Activated T-helper 2 cell treated with anti-CD3 and anti-CD28 coated beads, Interferon-gamma antibody, Interleukin-2, Interleukin-4, amounts not matched to agents 10 μg/mL and 5 μg/mL and 100 μg/mL, durations not matched to agents 14 hours and 24 hours and 36 hours (primary cell): ENCODE measurements at regions not wholly inside any gene's neighbourhood (a gene's known extent, or its start where the extent isn't known, plus 50 kb on each side); places are given as distances from the start of the nearest gene placed in this dataset.

Experiments
- DNase-seq: peaks from one replicate; pipeline ENCODE4 v3.0.0; 2021; ENCODE audit warnings: low spot score
- H3K27ac Mint-ChIP-seq: one replicate; pipeline ENCODE4 v1.8.0; 2021; ENCODE audit warnings: mixed read lengths
- H3K27me3 Mint-ChIP-seq: one replicate; pipeline ENCODE4 v1.8.0; 2021; ENCODE audit warnings: low read depth, mixed read lengths
- H3K36me3 Mint-ChIP-seq: one replicate; pipeline ENCODE4 v1.8.0; 2021; ENCODE audit warnings: low read depth, mixed read lengths
- H3K4me1 Mint-ChIP-seq: one replicate; pipeline ENCODE4 v1.8.0; 2021; ENCODE audit warnings: low read depth, mixed read lengths
- H3K4me3 Mint-ChIP-seq: one replicate; pipeline ENCODE4 v1.8.0; 2021; ENCODE audit warnings: low read depth, mild to moderate bottlenecking, moderate library complexity, mixed read lengths
- H3K9me3 Mint-ChIP-seq: one replicate; pipeline ENCODE4 v1.8.0; 2021; ENCODE audit warnings: mixed read lengths
- intact Hi-C: fragments of 100-400 bp; cut with micrococcal nuclease; formaldehyde crosslinking; loops from one replicate; pipeline ENCODE4 v1.15.1; 2023

- intact Hi-C loops: no loop called here
- no peak for DNase-seq
- no peak overlapping the region for H3K4me3 Mint-ChIP-seq
- no peaks in the 10 kb centered on the region for H3K36me3 Mint-ChIP-seq
- H3K4me1 Mint-ChIP-seq: peaks cover 1% of the 10 kb centered on the region
- H3K27me3 Mint-ChIP-seq: peaks cover 21% of the 10 kb centered on the region
- no peaks in the 10 kb centered on the region for H3K9me3 Mint-ChIP-seq
- no peak overlapping the region for H3K27ac Mint-ChIP-seq
These were observed 50.5 kb upstream of the DLX2 start for GRCh38 chr2:172153156-172153555.

- Mint-ChIP-seq H3K27ac (no peak overlapping the region), H3K4me3 (no peak overlapping the region), H3K4me1 (peaks cover 1% of the 10 kb centered on the region), H3K9me3 (no peaks in the 10 kb centered on the region), H3K36me3 (no peaks in the 10 kb centered on the region), H3K27me3 (peaks cover 24% of the 10 kb centered on the region)
- intact Hi-C loops: no loop called here
- DNase-seq: no peak
These were observed 51.1 kb upstream of the DLX2 start for GRCh38 chr2:172153757-172154156.

- Mint-ChIP-seq H3K4me3 (no peak overlapping the region), H3K27me3 (peaks cover 23% of the 10 kb centered on the region), H3K9me3 (no peaks in the 10 kb centered on the region), H3K36me3 (no peaks in the 10 kb centered on the region), H3K4me1 (peaks cover 1% of the 10 kb centered on the region), H3K27ac (no peak overlapping the region)
- DNase-seq: no peak
- intact Hi-C loops: no loop called here
These were observed 53.1 kb upstream of the DLX2 start for GRCh38 chr2:172155752-172156151.

GRCh38 chr2:172160839-172161238 lies 58.1 kb upstream of the DLX2 start:
- Mint-ChIP-seq H3K4me1 (no peaks in the 10 kb centered on the region), H3K9me3 (no peaks in the 10 kb centered on the region), H3K36me3 (no peaks in the 10 kb centered on the region), H3K4me3 (no peak overlapping the region), H3K27me3 (peaks cover 12% of the 10 kb centered on the region), H3K27ac (no peak overlapping the region)
- intact Hi-C loops: no loop called here
- no peak for DNase-seq

- no peaks in the 10 kb centered on the region for H3K36me3 Mint-ChIP-seq
- peaks cover 12% of the 10 kb centered on the region for H3K27me3 Mint-ChIP-seq
- DNase-seq: no peak
These were observed 59.6 kb upstream of the DLX2 start for GRCh38 chr2:172162225-172162733.

GRCh38 chr2:172162739-172163336 lies 60.1 kb upstream of the DLX2 start:
- H3K4me1 Mint-ChIP-seq: no peaks in the 10 kb centered on the region
- no peaks in the 10 kb centered on the region for H3K9me3 Mint-ChIP-seq
- intact Hi-C loops: no loop called here
- no peak overlapping the region for H3K4me3 Mint-ChIP-seq
- no peak overlapping the region for H3K27ac Mint-ChIP-seq
- DNase-seq: no peak
- peaks cover 10% of the 10 kb centered on the region for H3K27me3 Mint-ChIP-seq
- no peaks in the 10 kb centered on the region for H3K36me3 Mint-ChIP-seq

More at GRCh38 chr2:172162225-172162733, 59.6 kb upstream of the DLX2 start:
- H3K27ac Mint-ChIP-seq: no peak overlapping the region
- no peaks in the 10 kb centered on the region for H3K9me3 Mint-ChIP-seq
- intact Hi-C loops: no loop called here
- H3K4me1 Mint-ChIP-seq: no peaks in the 10 kb centered on the region
- H3K4me3 Mint-ChIP-seq: no peak overlapping the region

GRCh38 chr2:172168917-172169346 lies 66.2 kb upstream of the DLX2 start:
- Mint-ChIP-seq H3K36me3 (no peaks in the 10 kb centered on the region), H3K27ac (no peak overlapping the region), H3K4me1 (peaks cover 1% of the 10 kb centered on the region), H3K4me3 (no peak overlapping the region), H3K9me3 (no peaks in the 10 kb centered on the region), H3K27me3 (peaks cover 38% of the 10 kb centered on the region)
- intact Hi-C loops: no loop called here
- DNase-seq: no peak

- Mint-ChIP-seq H3K27ac (no peak overlapping the region), H3K27me3 (peaks cover 39% of the 10 kb centered on the region), H3K4me1 (peaks cover 1% of the 10 kb centered on the region), H3K9me3 (no peaks in the 10 kb centered on the region), H3K36me3 (no peaks in the 10 kb centered on the region), H3K4me3 (no peak overlapping the region)
- no peak for DNase-seq
- intact Hi-C loops: loop anchor here (5.0 kb wide), 1 partner anchor 543 kb away; no protein-coding TSS in a partner anchor
These were observed 66.9 kb upstream of the DLX2 start for GRCh38 chr2:172169611-172170010.

- intact Hi-C loops: loop anchor here (1.0 to 5.0 kb wide), 2 partner anchors 293 to 540 kb away; no protein-coding TSS in a partner anchor
- peak; percentile 11 for DNase-seq
- Mint-ChIP-seq H3K4me3 (peak overlapping the region; percentile 38), H3K27me3 (peaks cover 33% of the 10 kb centered on the region), H3K27ac (no peak overlapping the region), H3K4me1 (peaks cover 1% of the 10 kb centered on the region), H3K9me3 (no peaks in the 10 kb centered on the region), H3K36me3 (no peaks in the 10 kb centered on the region)
These were observed 69.9 kb upstream of the DLX2 start for GRCh38 chr2:172172513-172173173.

- Mint-ChIP-seq H3K4me1 (peaks cover 1% of the 10 kb centered on the region), H3K27me3 (peaks cover 33% of the 10 kb centered on the region), H3K4me3 (peak overlapping the region; percentile 38), H3K9me3 (no peaks in the 10 kb centered on the region), H3K27ac (no peak overlapping the region), H3K36me3 (no peaks in the 10 kb centered on the region)
- intact Hi-C loops: loop anchor here (5.0 kb wide), 1 partner anchor 539 kb away; no protein-coding TSS in a partner anchor
- DNase-seq: no peak
These were observed 70.5 kb upstream of the DLX2 start for GRCh38 chr2:172173174-172173706.

- H3K36me3 Mint-ChIP-seq: no peaks in the 10 kb centered on the region
- intact Hi-C loops: no loop called here
- peaks cover 11% of the 10 kb centered on the region for H3K27me3 Mint-ChIP-seq
- no peak overlapping the region for H3K27ac Mint-ChIP-seq
- no peaks in the 10 kb centered on the region for H3K9me3 Mint-ChIP-seq
- H3K4me1 Mint-ChIP-seq: peaks cover 6% of the 10 kb centered on the region
- DNase-seq: no peak
- no peak overlapping the region for H3K4me3 Mint-ChIP-seq
These were observed 74.9 kb upstream of the DLX2 start for GRCh38 chr2:172177581-172177980.

GRCh38 chr2:172177996-172178395 lies 75.3 kb upstream of the DLX2 start:
- DNase-seq: no peak
- no peaks in the 10 kb centered on the region for H3K36me3 Mint-ChIP-seq
- H3K4me1 Mint-ChIP-seq: peaks cover 6% of the 10 kb centered on the region
- intact Hi-C loops: no loop called here
- no peak overlapping the region for H3K27ac Mint-ChIP-seq
- H3K9me3 Mint-ChIP-seq: no peaks in the 10 kb centered on the region
- H3K27me3 Mint-ChIP-seq: peaks cover 10% of the 10 kb centered on the region
- H3K4me3 Mint-ChIP-seq: no peak overlapping the region

GRCh38 chr2:172179045-172179701 lies 76.5 kb upstream of the DLX2 start:
- DNase-seq: no peak
- Mint-ChIP-seq H3K9me3 (no peaks in the 10 kb centered on the region), H3K36me3 (no peaks in the 10 kb centered on the region), H3K4me1 (peaks cover 5% of the 10 kb centered on the region), H3K27me3 (no peaks in the 10 kb centered on the region), H3K27ac (no peak overlapping the region), H3K4me3 (no peak overlapping the region)
- intact Hi-C loops: no loop called here
